Endothelial cell of umbilical vein (primary cell): ENCODE measurements at regions not wholly inside any gene's neighbourhood (a gene's known extent, or its start where the extent isn't known, plus 50 kb on each side); places are given as distances from the start of the nearest gene placed in this dataset.

ENCODE experiments used
- BruUV-seq: library from RNA; stranded (reverse); fragments of 400-500 nt; replicated peaks from 2 replicates; lab custom pipeline; 2021; lab: Mats Ljungman, UMichigan
- CTCF ChIA-PET: fragments of 300-600, 350-600 bp; sonication (Branson Sonifier 250); formaldehyde crosslinking; loops from one replicate; lab custom pipeline; 2021; ENCODE audit warnings: antibody characterized with exemption, inconsistent platforms; lab: Charles Lee
- POLR2A ChIA-PET: fragments of 300-600, 350-600 bp; sonication (Branson Sonifier 250); formaldehyde crosslinking; loops from one replicate; lab custom pipeline; 2021; ENCODE audit warnings: antibody characterized with exemption, inconsistent platforms; lab: Charles Lee
- DNase-seq: peaks from one replicate; pipeline ENCODE4 v3.0.0-alpha.2; 2011; ENCODE audit warnings: low read depth, low spot score
- FAIRE-seq: peaks from 2 replicates; lab custom pipeline; 2011; peaks lifted over from hg19 to GRCh38; lab: Jason Lieb, UNC
- H2AFZ ChIP-seq: 2 replicates; pipeline ENCODE4 v1.6.0; 2012; ENCODE audit warnings: low read depth, low read length, control low read depth, inconsistent platforms
- H3K27ac ChIP-seq: 2 replicates; pipeline ENCODE4 v1.5.1; 2011; ENCODE audit warnings: low read depth, mild to moderate bottlenecking, control low read depth, low read length, moderate library complexity; ENCODE audit not compliant: insufficient read depth
- H3K27me3 ChIP-seq, 2 experiments: 2 replicates each; pipeline versions ENCODE4 v1.6.0 to v1.6.1; 2011; ENCODE audit warnings: low read length in 2 of 2, mixed read lengths in 1 of 2; ENCODE audit not compliant: control insufficient read depth in 2 of 2, insufficient read depth in 2 of 2
- H3K36me3 ChIP-seq, 2 experiments: 2 replicates in 1 of 2; 3 replicates in 1 of 2; pipeline ENCODE4 v1.5.1; 2011; ENCODE audit warnings: low read length in 2 of 2, mild to moderate bottlenecking in 1 of 2, moderate library complexity in 1 of 2; ENCODE audit not compliant: control insufficient read depth in 2 of 2, insufficient read depth in 2 of 2; ENCODE audit errors: extremely low read depth in 1 of 2
- H3K4me1 ChIP-seq: 3 replicates; pipeline ENCODE4 v1.5.1; 2011; ENCODE audit warnings: mild to moderate bottlenecking, low read length; ENCODE audit not compliant: control insufficient read depth, insufficient read depth; ENCODE audit errors: extremely low read depth
- H3K4me2 ChIP-seq: 2 replicates; pipeline ENCODE4 v1.6.1; 2011; ENCODE audit warnings: low read length, control low read depth, mixed read lengths; ENCODE audit not compliant: insufficient read depth
- H3K4me3 ChIP-seq, 3 experiments: fragments of 200-600 bp in 1 of 3; sonication (generic), shearing (Covaris generic) in 1 of 3; replicated peaks in 1 of 3; 2 replicates each; pipeline ENCODE4 v1.5.1; 2011 to 2016; ENCODE audit warnings: control low read depth in 3 of 3, low read length in 3 of 3, mild to moderate bottlenecking in 2 of 3, inconsistent platforms in 1 of 3, low read depth in 1 of 3, moderate library complexity in 1 of 3; ENCODE audit not compliant: insufficient read depth in 1 of 3
- H3K79me2 ChIP-seq: 2 replicates; pipeline ENCODE4 v1.6.0; 2012; ENCODE audit warnings: low read length, inconsistent platforms; ENCODE audit not compliant: control insufficient read depth, insufficient read depth
- H3K9ac ChIP-seq: replicated peaks from 2 replicates; pipeline ENCODE3; 2011; ENCODE audit warnings: low read length, control low read depth; ENCODE audit not compliant: insufficient read depth; ENCODE audit errors: extremely low read depth
- H3K9me1 ChIP-seq: replicated peaks from 3 replicates; pipeline ENCODE4 v1.6.0; 2011; ENCODE audit warnings: mild to moderate bottlenecking, low read length; ENCODE audit not compliant: control insufficient read depth, insufficient read depth; ENCODE audit errors: extremely low read depth
- H3K9me3 ChIP-seq: replicated peaks from 2 replicates; pipeline ENCODE4 v1.5.1; 2012; ENCODE audit warnings: low read length, inconsistent platforms; ENCODE audit not compliant: control insufficient read depth, insufficient read depth
- H4K20me1 ChIP-seq: replicated peaks from 2 replicates; pipeline ENCODE3; 2011; ENCODE audit warnings: mild to moderate bottlenecking, low read length; ENCODE audit not compliant: control insufficient read depth, insufficient read depth; ENCODE audit errors: extremely low read depth
- CTCF ChIP-seq, 2 donors: IDR thresholded peaks; 1 replicate in 1 of 2; 2 replicates in 1 of 2; pipeline ENCODE4 v1.5.1; 2011; ENCODE audit warnings: low read length in 2 of 2, mild to moderate bottlenecking in 2 of 2, moderate library complexity in 2 of 2, control low read depth in 1 of 2, inconsistent platforms in 1 of 2, low read depth in 1 of 2; ENCODE audit not compliant: insufficient read depth in 1 of 2; ENCODE audit errors: extremely low read depth in 1 of 2
- EZH2 ChIP-seq: IDR thresholded peaks from 2 replicates; pipeline ENCODE4 v1.6.1; 2012; ENCODE audit warnings: borderline replicate concordance, low read depth, mild to moderate bottlenecking, moderate library complexity, low read length, inconsistent platforms; ENCODE audit not compliant: severe bottlenecking
- FOS ChIP-seq: IDR thresholded peaks from 2 replicates; pipeline ENCODE4 v1.6.1; 2011; ENCODE audit warnings: mild to moderate bottlenecking, low read length, moderate library complexity, borderline replicate concordance; ENCODE audit not compliant: insufficient read depth
- GATA2 ChIP-seq: IDR thresholded peaks from 2 replicates; pipeline ENCODE4 v1.7.0; 2011; ENCODE audit warnings: low read depth, mild to moderate bottlenecking, moderate library complexity, mixed read lengths, low read length; ENCODE audit not compliant: insufficient read length, insufficient read depth
- JUN ChIP-seq: IDR thresholded peaks from 2 replicates; pipeline ENCODE4 v1.6.1; 2011; ENCODE audit warnings: borderline replicate concordance, low read depth; ENCODE audit not compliant: insufficient read length, insufficient read depth
- MAX ChIP-seq: IDR thresholded peaks from 2 replicates; pipeline ENCODE4 v1.6.1; 2011; ENCODE audit not compliant: insufficient read depth, insufficient read length
- MYC ChIP-seq: IDR thresholded peaks from one replicate; pipeline ENCODE4 v1.6.1; 2011; ENCODE audit warnings: mild to moderate bottlenecking, low read depth, low read length
- POLR2A ChIP-seq: IDR thresholded peaks from 2 replicates; pipeline ENCODE4 v1.6.1; 2012; ENCODE audit warnings: low read depth, mild to moderate bottlenecking, control low read depth, low read length
- POLR2AphosphoS5 ChIP-seq: IDR thresholded peaks from 2 replicates; pipeline ENCODE4 v1.6.1; 2012; ENCODE audit warnings: low read depth, mild to moderate bottlenecking, control low read depth, low read length, moderate library complexity; ENCODE audit not compliant: insufficient read depth
- dilution Hi-C: fragments of 300-500 bp; cut with MboI; formaldehyde crosslinking; loops from one replicate; pipeline ENCODE4 v1.15.0; 2019; ENCODE audit warnings: low sequenced_read_pairs; ENCODE audit not compliant: extremely low pct_ligation_motif_present
- intact Hi-C: fragments of 100-400 bp; cut with micrococcal nuclease; formaldehyde crosslinking; loops from one replicate; pipeline ENCODE4 v1.10.0; 2022

DNA sequence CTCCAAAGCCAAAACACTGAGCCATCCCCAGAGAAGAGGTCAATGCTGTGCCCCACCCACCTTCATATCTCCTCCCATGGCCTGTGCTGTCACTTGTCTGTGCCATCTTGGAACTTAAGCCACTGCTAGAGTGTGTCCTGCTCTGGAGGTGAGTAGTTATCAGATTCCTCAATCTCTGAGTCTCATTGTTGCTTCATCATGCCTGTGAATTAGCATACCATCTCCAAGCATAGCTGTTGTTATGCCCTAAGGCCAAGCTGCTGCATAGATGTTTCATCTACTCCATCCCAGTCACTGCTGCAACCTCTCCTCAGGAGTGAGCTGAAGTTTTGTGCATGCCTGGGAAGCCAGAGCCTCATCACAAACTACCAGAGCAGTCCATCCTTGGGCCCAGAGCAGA lies 349.0 kb downstream of the ZWINT start:
- Histone ChIP-seq H3K9ac (no peak overlapping the region), H3K9me3 (no peaks in the 10 kb centered on the region), H3K4me1 (no peaks in the 10 kb centered on the region), H3K4me3 (no peak overlapping the region), H3K27ac (no peak overlapping the region), H3K4me2 (no peak overlapping the region), H4K20me1 (no peaks in the 10 kb centered on the region), H3K27me3 (no peaks in the 10 kb centered on the region), H3K36me3 (no peaks in the 10 kb centered on the region), H2AFZ (no peak overlapping the region), H3K9me1 (no peaks in the 10 kb centered on the region), H3K79me2 (no peaks in the 10 kb centered on the region)
- no peak for DNase-seq
- ChIA-PET POLR2A (no interaction called here), CTCF (no interaction called here)
- intact Hi-C loops (no loop called here), dilution Hi-C loops (no loop called here)
- FAIRE-seq, result no peak
- no peak for TF ChIP-seq EZH2
- TF ChIP-seq CTCF (IDR thresholded peaks at IDR 0.05; ENCODE audit: extremely low read depth in 1 of 2, insufficient read depth in 1 of 2, low read depth in 1 of 2, low read length in 2 of 2), result no peak
- TF ChIP-seq MYC, result no peak
- TF ChIP-seq POLR2A, result no peak
- TF ChIP-seq POLR2AphosphoS5, result no peak
- TF ChIP-seq GATA2, result no peak
- no peak for TF ChIP-seq MAX
- no peak for TF ChIP-seq JUN
- TF ChIP-seq FOS, result no peak
- BruUV-seq, result no TSS peak
